Fibroblast of villous mesenchyme (primary cell): ENCODE measurements at regions not wholly inside any gene's neighbourhood (a gene's known extent, or its start where the extent isn't known, plus 50 kb on each side); places are given as distances from the start of the nearest gene placed in this dataset.

Source experiments
- DNase-seq: peaks from one replicate; pipeline ENCODE4 v3.0.0-alpha.2; 2010; ENCODE audit warnings: low read depth
- H3K4me3 ChIP-seq: 2 replicates; pipeline ENCODE4 v1.5.1; 2011; ENCODE audit warnings: low read depth, mild to moderate bottlenecking, low read length
- CTCF ChIP-seq: IDR thresholded peaks from 2 replicates; pipeline ENCODE4 v1.5.1; 2012; ENCODE audit warnings: low read depth, mild to moderate bottlenecking, low read length; ENCODE audit not compliant: insufficient read depth

GRCh38 chr12:77384941-77385340 lies 319.6 kb upstream of the E2F7 start:
- DNase-seq, result no peak
- H3K4me3 ChIP-seq, result no peak overlapping the region
- TF ChIP-seq CTCF, result no peak

DNA sequence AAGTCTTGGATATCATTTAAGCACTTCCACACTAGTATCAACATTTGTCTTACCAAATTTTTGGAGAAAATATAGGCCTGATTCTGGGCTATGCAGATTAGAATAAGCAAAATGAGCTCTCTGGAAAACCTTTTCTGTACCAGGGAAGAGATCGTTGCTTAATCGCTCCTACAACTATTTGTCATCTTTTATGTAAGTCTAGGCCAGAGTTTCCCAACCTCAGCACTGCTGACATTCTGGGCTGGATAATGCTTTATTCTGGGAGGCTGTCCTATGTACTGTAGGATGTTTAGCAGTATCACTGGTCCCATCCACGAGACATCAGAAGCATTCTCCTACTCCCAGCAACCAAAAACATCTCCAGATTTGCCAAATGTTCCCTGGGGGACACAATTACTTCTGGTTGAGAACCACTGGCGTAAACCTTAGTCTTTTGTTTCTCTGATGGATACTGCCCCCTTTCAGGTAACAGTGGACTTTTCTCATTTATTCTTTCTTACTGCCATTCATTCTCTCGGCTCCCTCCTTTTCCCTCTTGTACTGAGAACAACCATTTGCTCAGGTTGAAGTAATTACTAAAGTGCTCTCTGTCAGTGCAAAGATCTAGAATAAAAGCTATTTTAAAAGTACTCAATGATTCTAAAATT lies 316.9 kb upstream of the E2F7 start:
- TF ChIP-seq CTCF, result no peak
- DNase-seq, result no peak
- no peak overlapping the region for H3K4me3 ChIP-seq

DNA sequence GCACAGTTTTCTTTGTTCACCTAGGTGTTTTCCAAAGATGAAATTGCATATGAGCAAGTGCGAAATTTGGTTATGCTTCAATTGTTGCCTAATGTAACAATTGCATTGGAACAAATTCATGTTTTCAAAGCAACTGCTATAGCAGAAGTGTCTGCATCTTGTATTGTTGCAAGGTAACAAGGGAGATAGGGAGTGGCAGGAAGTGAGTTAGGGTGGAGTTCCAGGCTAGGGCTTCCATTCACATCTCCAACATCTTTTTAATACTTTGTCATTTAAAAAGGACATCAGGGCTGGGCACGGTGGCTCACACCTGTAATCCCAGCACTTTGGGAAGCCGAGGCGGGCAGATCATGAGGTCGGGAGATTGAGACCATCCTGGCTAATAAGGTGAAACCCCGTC lies 312.3 kb upstream of the E2F7 start:
- no peak for DNase-seq
- TF ChIP-seq CTCF, result no peak
- H3K4me3 ChIP-seq, result no peak overlapping the region

- DNase-seq, result peak; percentile 10
- TF ChIP-seq CTCF, result no peak
- H3K4me3 ChIP-seq, result no peak overlapping the region
Observed at GRCh38 chr12:77377116-77377515, 311.7 kb upstream of the E2F7 start.

DNA sequence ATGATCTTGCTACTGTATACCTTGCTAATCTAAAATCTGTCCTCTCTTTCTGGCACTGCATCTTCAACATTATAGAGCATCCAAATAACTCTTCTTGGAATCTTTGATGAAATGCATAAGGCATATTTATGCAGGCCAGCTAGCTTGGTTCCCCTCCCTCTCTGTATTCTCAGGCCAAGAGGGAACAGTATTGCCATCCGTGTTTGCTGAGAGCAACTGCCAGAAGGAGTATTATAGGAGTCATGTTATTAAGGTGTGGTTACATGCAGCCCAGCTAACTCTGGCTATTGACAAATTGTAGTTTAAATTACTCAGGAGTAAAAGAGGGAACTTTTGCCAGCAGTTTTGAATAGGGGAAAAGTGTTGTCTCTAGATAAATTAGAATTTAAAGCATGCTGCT lies 309.3 kb upstream of the E2F7 start:
- DNase-seq, result no peak
- no peak for TF ChIP-seq CTCF
- no peak overlapping the region for H3K4me3 ChIP-seq

DNA sequence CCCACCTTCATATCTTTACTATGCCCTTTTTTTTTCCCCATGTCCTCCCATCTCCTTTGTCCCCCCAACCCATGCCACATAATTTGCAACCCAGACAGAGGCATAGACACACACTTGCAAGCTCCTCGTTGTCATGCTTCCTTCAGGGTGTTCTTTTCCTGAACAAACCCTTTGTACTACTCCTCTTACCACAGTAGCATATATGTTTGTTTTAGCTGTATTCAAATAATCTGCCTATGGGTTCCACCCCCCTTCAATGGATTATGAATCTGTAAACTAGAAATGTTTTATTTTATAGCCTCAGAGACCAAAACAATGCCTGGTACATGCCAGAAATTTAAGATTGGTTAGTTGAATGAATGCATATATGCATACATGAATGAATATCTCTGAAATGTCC lies 307.1 kb upstream of the E2F7 start:
- no peak for DNase-seq
- TF ChIP-seq CTCF, result no peak
- H3K4me3 ChIP-seq, result no peak overlapping the region

DNA sequence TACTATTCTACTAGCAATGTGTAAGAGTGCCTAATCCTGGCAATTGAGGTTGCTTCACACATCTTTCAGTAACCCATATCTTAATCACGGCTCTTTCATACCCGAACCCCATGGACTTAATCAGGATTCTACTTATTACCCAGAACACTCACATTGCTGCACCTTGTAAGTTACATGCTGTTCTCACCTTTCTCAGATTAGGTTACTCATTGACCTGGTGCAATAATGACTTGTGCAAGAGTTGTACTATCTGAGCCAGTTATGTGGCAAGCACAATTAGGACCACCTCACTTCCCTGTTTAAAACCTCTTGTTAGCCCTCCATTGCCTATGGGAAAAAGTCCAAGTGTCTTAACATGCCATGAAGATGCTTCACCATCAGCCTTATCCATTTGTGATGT lies 306.7 kb upstream of the E2F7 start:
- TF ChIP-seq CTCF, result no peak
- H3K4me3 ChIP-seq, result no peak overlapping the region
- no peak for DNase-seq
